Fibroblast of pulmonary artery (primary cell): ENCODE measurements at regions not wholly inside any gene's neighbourhood (a gene's known extent, or its start where the extent isn't known, plus 50 kb on each side); places are given as distances from the start of the nearest gene placed in this dataset.

Experiments
- DNase-seq: peaks from one replicate; pipeline ENCODE4 v3.0.0-alpha.2; 2010; ENCODE audit warnings: low read depth
- H3K4me3 ChIP-seq: replicated peaks from 2 replicates; pipeline ENCODE4 v1.5.1; 2011; ENCODE audit warnings: low read depth, mild to moderate bottlenecking, control low read depth, low read length, moderate library complexity
- TF ChIP-seq, protein P1 (sequence below): IDR thresholded peaks from 2 replicates; pipeline ENCODE4 v1.5.1; 2011; ENCODE audit warnings: mild to moderate bottlenecking, control low read depth, low read length, inconsistent platforms; ENCODE audit errors: missing control alignments

GRCh38 chr2:120857422-120857821 is 121.8 kb downstream of the GLI2 start:
- no peak overlapping the region for H3K4me3 ChIP-seq
- TF ChIP-seq, protein P1, sequence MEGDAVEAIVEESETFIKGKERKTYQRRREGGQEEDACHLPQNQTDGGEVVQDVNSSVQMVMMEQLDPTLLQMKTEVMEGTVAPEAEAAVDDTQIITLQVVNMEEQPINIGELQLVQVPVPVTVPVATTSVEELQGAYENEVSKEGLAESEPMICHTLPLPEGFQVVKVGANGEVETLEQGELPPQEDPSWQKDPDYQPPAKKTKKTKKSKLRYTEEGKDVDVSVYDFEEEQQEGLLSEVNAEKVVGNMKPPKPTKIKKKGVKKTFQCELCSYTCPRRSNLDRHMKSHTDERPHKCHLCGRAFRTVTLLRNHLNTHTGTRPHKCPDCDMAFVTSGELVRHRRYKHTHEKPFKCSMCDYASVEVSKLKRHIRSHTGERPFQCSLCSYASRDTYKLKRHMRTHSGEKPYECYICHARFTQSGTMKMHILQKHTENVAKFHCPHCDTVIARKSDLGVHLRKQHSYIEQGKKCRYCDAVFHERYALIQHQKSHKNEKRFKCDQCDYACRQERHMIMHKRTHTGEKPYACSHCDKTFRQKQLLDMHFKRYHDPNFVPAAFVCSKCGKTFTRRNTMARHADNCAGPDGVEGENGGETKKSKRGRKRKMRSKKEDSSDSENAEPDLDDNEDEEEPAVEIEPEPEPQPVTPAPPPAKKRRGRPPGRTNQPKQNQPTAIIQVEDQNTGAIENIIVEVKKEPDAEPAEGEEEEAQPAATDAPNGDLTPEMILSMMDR = no peak
- DNase-seq = no peak

DNA sequence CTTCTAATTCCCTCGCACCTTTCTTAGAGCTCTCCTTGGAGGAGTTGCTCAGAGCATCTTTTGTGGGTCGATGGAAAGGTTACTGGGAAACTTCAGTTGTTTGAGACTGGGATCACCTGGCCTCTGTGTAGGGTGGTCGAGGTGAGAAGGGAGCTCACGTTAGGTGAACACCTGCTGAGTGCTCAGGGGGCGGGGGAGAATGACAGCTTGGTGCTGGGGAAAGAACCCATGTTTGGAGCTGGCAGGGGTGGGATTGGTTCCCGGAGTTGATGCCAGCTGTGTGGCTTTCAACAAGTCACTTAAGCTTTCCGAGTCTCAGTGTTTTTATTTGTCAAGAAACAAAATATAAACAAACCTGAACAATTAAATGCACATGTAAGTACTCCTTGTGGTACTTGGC is 122.3 kb downstream of the GLI2 start:
- TF ChIP-seq, protein P1 = no peak
- no peak for DNase-seq
- no peak overlapping the region for H3K4me3 ChIP-seq

DNA sequence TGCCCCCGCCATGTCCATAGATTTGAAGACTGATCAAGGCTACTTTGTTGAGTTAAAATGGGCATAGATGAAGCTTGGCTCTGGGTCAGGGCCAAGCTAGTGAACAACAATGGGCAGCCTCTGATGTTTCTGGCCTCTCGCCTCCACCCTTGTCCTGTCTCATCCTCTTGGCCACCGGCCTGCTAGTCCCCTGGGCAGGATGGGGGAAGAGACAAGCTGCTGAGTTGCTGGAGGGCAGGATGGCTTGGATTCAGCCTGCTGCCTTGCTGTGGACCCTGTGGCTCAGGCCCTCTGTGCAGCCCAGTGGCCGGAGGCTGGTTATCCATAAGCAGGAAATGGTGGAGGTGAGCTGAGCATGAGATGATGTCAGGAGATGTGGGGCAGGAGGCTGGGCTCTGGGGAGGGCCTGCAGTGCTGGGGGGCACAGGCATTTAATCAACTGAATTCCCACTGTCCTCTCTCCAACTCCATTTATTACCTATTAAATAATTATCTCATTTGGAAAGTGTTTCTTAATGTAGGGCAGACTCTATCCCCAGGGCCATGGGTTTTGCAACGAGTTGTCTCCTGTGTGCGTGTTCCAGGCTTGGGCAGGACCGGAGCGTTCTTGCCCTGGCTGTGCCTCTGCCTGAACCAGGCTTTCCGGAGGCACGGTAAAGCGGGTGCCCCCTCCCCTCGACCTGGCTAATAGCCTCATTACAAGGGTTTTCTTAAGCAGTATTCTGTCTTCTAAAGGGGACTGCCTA is 122.9 kb downstream of the GLI2 start:
- no peak for DNase-seq
- TF ChIP-seq, protein P1 = no peak
- H3K4me3 ChIP-seq = no peak overlapping the region

DNA sequence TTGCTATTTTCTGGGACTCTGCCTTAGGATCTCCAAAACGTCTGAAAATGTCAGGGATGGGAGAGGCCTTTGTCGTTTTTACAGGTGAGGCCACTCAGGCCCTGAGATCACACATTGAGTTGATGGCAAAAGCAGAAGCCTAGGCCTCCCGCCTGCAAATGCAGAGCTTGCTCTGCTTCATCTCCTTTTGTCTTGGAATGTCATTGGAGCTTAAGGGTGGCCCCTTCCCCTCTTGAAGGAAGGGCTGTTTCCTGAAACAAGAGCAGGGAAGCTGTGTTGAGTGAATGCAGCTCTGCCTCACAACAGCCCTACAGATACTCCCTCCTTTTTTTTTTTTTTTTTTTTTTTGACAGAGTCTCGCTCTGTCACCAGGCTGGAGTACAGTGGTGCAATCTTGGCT is 123.5 kb downstream of the GLI2 start:
- no peak for DNase-seq
- H3K4me3 ChIP-seq = no peak overlapping the region
- TF ChIP-seq, protein P1 = no peak

GRCh38 chr2:120859814-120860578 is 124.3 kb downstream of the GLI2 start:
- TF ChIP-seq, protein P1 = no peak
- no peak for DNase-seq

GRCh38 chr2:120860579-120860922 is 124.9 kb downstream of the GLI2 start:
- no peak for DNase-seq
- TF ChIP-seq, protein P1 = no peak
- no peak overlapping the region for H3K4me3 ChIP-seq

More at GRCh38 chr2:120859814-120860578, 124.3 kb downstream of the GLI2 start:
- no peak overlapping the region for H3K4me3 ChIP-seq

- no peak for DNase-seq
- no peak overlapping the region for H3K4me3 ChIP-seq
- TF ChIP-seq, protein P1 = no peak
Observed at GRCh38 chr2:120861191-120861575, 125.5 kb downstream of the GLI2 start.
